ENCODE measurements at regions not wholly inside any gene's neighbourhood (a gene's known extent, or its start where the extent isn't known, plus 50 kb on each side); places are given as distances from the start of the nearest gene placed in this dataset.

GRCh38 chr10:123611876-123612275, 54.3 kb upstream of the GPR26 start:
- TF ChIP-seq CTCF (IDR thresholded peaks at IDR 0.05) (no peak), POLR2A (IDR thresholded peaks at IDR 0.05) (no peak), POLR2AphosphoS5 (IDR thresholded peaks at IDR 0.05) (no peak)
